ENCODE measurements at regions not wholly inside any gene's neighbourhood (a gene's known extent, or its start where the extent isn't known, plus 50 kb on each side); places are given as distances from the start of the nearest gene placed in this dataset.

- TF ChIP-seq NR0B1 (IDR thresholded peaks at IDR 0.05; ENCODE audit: partially characterized antibody) (no peak), PTRF (tag; IDR thresholded peaks at IDR 0.05) (no peak), XRCC4 (IDR thresholded peaks at IDR 0.05; ENCODE audit: extremely low read depth, insufficient read depth, insufficient read length) (no peak), POLR2G (IDR thresholded peaks at IDR 0.05; ENCODE audit: low read depth, low read length) (no peak), CEBPZ (IDR thresholded peaks at IDR 0.05; ENCODE audit: borderline replicate concordance, low read depth, low read length) (no peak), BRD9 (IDR thresholded peaks at IDR 0.05; ENCODE audit: low read depth, partially characterized antibody) (no peak), HINFP (tag; conservative IDR thresholded peaks at IDR 0.05; ENCODE audit: low read depth) (no peak)
These were observed 765.6 kb upstream of the B3GALT2 start (continued) for GRCh38 chr1:193951984-193952383.

Measured in K562 (cell line).